Daoy (cell line): ENCODE measurements at regions not wholly inside any gene's neighbourhood (a gene's known extent, or its start where the extent isn't known, plus 50 kb on each side); places are given as distances from the start of the nearest gene placed in this dataset.
"Not testable (repeated sequence)": the region's sequence is repeated elsewhere in the genome, so short reads cannot be mapped to it uniquely, and the experiment has no call there.

Experiments used
- DNase-seq: peaks from one replicate; pipeline ENCODE4 v3.0.0-alpha.2; 2015; ENCODE audit warnings: low read depth

DNA sequence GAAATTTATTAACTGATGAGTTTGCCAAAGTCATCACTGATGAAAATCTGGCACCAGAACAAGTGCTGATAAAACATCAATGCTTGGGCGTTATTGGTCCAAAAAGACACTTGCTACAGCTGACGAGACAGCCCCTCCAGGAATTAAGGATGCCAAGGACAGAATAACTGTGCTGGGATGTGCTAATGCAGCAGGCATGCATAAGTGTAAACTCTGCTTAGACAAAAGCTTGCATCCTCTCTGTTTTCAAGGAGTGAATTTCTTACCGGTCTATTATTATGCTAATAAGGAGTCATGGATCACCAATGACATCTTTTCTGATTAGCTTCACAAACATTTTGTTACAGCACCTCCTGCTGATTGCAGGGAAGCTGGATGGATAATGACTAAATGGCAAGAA is 402.0 kb downstream of the LTN1 start:
- no peak for DNase-seq

GRCh38 chr21:28590026-28590425 is 402.7 kb downstream of the LTN1 start:
- DNase-seq = no peak

- no peak for DNase-seq
Observed at GRCh38 chr21:28588997-28589396, 403.7 kb downstream of the LTN1 start.

DNA sequence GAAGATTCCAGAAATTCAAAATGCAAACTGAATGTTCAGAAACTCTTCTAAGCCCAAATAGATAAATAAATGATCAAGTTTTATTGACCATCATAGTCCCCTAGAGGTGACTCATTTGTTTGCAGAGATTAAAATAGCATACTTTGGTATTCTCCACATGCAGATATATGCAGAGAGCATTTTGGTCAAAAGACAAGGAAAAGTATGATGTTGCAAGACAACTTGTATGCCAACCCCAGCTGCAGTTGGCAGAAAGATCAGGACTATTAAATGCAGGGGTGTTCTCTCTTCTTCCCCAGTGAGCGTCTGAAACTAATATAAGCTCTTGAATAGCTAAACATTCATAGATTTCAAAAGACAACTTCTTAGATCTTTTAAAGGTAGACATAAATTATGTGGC is 404.9 kb downstream of the LTN1 start:
- DNase-seq = no peak

GRCh38 chr21:28581976-28582375 is 410.7 kb downstream of the LTN1 start:
- DNase-seq = no peak

- peak; percentile 6 for DNase-seq
Observed at GRCh38 chr21:28581311-28581731, 411.4 kb downstream of the LTN1 start.

GRCh38 chr21:28580585-28580984 is 412.1 kb downstream of the LTN1 start:
- no peak for DNase-seq

DNA sequence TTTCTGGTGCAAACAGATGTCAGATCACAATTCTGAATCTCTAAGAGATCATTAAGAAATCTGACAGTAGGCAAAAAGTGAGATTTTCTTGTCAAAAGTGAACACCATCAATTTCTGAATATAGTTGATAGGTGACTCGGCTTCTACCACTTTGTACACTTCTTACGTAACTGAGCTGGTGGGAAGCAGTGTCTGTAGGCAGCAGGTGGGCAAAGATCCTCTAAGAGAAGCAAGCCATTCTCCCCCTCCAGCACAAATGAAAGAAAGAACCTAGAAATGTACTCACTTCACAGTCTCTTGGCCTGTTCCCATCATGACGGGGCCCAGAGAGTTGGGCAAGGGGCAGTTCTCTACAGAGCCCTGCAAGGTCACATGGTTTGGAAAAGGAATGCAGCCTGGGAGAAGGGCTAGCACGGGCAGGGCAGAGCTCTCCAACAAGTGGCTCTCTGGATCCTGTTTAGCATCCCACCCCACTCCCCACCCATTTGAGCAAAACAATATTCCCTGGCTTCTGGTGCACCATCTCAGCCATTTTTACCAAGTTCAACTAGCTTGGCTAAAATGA is 412.6 kb downstream of the LTN1 start:
- DNase-seq = no peak

DNA sequence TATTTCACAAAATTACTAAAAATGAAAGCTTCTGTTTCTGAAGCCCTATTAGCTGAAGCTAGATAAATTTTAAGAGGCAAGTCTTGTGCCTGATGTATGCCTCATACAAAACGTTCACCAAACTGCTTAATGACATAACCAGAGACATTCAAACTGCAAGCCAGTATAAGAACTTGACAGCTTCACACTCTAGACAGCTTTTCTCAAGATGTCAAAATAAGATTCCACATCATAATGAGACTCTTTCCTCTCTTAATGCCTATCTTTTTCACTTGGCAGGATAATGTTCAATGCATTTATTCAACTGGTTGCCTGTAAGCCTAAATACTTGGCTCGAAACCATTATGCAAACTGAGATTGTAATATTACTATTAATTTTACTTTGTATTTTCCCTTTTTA is 424.0 kb downstream of the LTN1 start:
- DNase-seq = no peak

- DNase-seq = not testable (repeated sequence)
Observed at GRCh38 chr21:28563933-28564332, 428.7 kb downstream of the LTN1 start.

DNA sequence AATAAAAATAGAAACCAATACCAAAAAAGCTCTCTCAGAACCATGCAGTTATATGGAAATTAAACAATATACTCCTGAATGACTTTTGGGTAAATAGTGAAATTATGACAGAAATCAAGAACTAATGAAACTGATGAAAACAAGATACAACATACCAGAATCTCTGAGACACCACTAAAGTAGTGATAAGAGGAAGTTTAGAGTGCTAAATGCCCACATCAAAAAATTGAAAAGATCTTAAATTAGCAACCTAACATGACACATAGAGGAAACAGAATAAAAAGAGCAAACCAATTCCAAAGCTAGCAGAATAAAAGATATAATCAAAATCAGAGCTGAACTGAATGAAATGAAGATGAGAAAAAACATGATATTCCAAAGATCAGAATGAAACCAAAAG is 430.9 kb downstream of the LTN1 start:
- DNase-seq = no peak

GRCh38 chr21:28554660-28555475 is 437.8 kb downstream of the LTN1 start:
- DNase-seq = peak; percentile 5

- DNase-seq = no peak
Observed at GRCh38 chr21:28550057-28550825, 442.4 kb downstream of the LTN1 start.

DNA sequence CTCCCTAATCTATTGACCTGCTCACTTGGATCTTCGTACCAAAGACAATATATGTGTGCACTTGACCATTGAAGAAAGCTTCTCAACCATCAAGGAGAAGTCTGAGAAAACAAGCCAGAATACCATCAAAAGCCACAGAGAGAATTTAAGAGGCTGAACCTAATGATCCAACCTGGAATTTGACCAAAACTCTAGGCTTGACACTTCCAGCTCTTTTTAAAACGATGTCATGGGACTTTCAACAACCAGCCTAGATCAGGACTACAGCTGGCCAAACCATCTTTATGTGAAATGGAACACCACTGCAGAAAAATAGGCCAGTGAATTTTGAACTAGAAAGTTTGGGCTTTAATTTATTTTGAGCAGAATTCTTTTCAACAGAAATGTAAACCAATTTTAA is 444.4 kb downstream of the LTN1 start:
- DNase-seq = no peak

- no peak for DNase-seq
Observed at GRCh38 chr21:28547766-28548165, 444.9 kb downstream of the LTN1 start.

DNA sequence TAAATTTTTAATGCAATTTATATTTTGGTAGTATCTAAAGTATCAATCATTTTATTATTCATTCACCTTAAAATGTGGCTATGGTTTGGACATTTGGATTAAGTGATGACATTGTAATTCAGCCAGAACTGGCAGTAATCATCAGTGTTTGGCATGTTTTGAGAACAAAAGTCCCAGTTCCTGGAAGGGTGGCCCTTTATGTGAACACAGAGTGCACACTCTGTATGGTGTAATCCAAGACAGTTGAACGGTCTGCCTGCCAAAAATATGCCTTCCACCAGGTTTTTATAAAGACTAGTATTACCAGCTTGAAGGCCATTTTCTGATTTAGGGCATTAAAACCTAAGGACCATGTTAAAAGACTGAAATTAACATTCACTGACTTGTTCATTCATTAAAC is 448.7 kb downstream of the LTN1 start:
- DNase-seq = no peak

DNA sequence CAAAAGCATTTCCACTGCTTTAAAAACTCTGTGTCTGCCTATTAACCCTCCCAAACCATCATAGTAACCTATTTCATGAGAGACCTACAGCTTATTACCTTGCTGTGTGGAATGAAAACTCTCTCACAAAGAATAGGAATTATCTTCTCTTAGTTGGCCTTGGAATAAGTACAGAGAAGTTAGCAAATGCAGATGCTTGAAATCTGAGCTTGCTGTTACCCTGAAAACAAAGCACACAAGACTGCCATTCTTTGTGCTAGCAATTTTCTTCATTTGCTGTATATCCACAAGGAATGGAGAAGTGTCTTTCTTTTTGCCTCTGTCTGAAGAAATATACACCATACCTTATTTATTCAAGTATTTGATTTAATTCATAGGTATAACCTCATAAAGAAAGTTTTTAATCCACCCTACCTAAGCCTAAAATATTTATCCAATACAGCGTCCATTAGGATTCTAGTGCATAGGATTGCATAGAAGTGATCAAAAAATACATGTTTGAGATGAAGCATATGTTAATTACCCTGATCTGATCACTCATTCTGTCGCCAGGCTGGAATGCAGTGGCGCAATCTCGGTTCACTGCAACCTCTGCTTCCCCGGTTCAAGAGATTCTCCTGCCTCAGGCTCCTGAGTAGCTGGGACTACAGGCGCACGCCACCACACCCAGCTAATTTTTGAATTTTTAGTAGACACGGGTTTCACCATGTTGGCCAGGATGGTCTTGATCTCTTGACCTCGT is 451.1 kb downstream of the LTN1 start:
- no peak for DNase-seq

- no peak for DNase-seq
Observed at GRCh38 chr21:28540514-28540913, 452.2 kb downstream of the LTN1 start.

- no peak for DNase-seq
Observed at GRCh38 chr21:28539623-28539988, 453.1 kb downstream of the LTN1 start.

DNA sequence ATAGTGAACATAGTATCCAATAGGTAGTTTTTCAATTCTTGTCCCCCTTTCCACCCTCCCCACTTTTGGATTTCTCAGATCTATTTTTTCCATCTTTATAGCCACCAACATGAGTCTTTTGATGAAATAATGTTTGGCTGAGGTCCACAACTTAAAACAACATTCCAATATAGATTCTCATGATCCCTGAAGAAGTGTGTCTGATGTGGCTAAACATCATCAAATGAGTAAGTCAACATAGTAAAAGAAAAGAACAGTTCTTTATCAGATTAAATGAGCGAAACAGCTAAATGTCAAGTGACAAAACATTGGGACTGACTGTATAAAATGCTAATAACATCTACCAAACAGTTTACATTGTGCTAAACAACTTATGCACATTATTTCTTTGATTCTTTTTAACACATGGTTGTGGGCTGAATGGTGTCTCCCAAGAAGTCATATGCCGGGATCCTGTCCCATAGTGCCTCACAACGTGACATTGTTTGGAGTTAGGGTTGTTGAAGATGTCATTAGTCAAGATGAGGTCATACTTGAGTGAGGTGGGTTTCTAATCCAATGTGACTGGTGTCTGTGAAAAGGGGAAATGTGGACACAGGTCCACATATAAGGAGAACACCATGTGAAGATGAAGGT is 453.6 kb downstream of the LTN1 start:
- no peak for DNase-seq

GRCh38 chr21:28537371-28538079 is 455.2 kb downstream of the LTN1 start:
- peak; percentile 18 for DNase-seq
